A673 (cell line): ENCODE measurements at regions not wholly inside any gene's neighbourhood (a gene's known extent, or its start where the extent isn't known, plus 50 kb on each side); places are given as distances from the start of the nearest gene placed in this dataset.
"Not testable (repeated sequence)": the region's sequence is repeated elsewhere in the genome, so short reads cannot be mapped to it uniquely, and the experiment has no call there.

ENCODE experiments used
- BruUV-seq: library from RNA; stranded (reverse); fragments of 400-500 nt; replicated peaks from 2 replicates; lab custom pipeline; 2021; lab: Mats Ljungman, UMichigan
- CTCF ChIA-PET: fragments of 300-600 bp; sonication (Branson Sonifier 250); formaldehyde crosslinking; loops from one replicate; lab custom pipeline; 2022; ENCODE audit warnings: antibody characterized with exemption; lab: Charles Lee
- POLR2A ChIA-PET: fragments of 300-600 bp; sonication (Branson Sonifier 250); formaldehyde crosslinking; loops from one replicate; lab custom pipeline; 2022; ENCODE audit warnings: antibody characterized with exemption; ENCODE audit not compliant: low non-redundant PET; lab: Charles Lee
- DNase-seq: peaks from one replicate; pipeline ENCODE4 v3.0.0-alpha.2; 2015; ENCODE audit warnings: low spot score
- H3K27ac ChIP-seq: fragments of 200-600 bp; sonication (generic); 2 replicates; pipeline ENCODE4 v1.5.1; 2016; ENCODE audit warnings: mixed run types, low read depth, mild to moderate bottlenecking, mixed read lengths, antibody characterized with exemption, low read length; ENCODE audit not compliant: poor library complexity, severe bottlenecking
- H3K27me3 ChIP-seq: fragments of 200-600 bp; sonication (generic); replicated peaks from 2 replicates; pipeline ENCODE4 v1.6.1; 2017; ENCODE audit warnings: mixed run types, low read depth, mild to moderate bottlenecking, mixed read lengths, antibody characterized with exemption, low read length; ENCODE audit not compliant: insufficient read depth, poor library complexity
- H3K36me3 ChIP-seq: fragments of 200-600 bp; sonication (generic); 2 replicates; pipeline ENCODE4 v1.6.1; 2016; ENCODE audit warnings: mixed run types, mild to moderate bottlenecking, mixed read lengths, antibody characterized with exemption, low read length; ENCODE audit not compliant: insufficient read depth, poor library complexity, severe bottlenecking
- H3K4me1 ChIP-seq: fragments of 200-600 bp; sonication (generic); 2 replicates; pipeline ENCODE4 v1.6.1; 2017; ENCODE audit warnings: mixed run types, mild to moderate bottlenecking, mixed read lengths, antibody characterized with exemption, low read length; ENCODE audit not compliant: insufficient read depth, poor library complexity, severe bottlenecking
- H3K4me3 ChIP-seq: fragments of 200-600 bp; sonication (generic); 2 replicates; pipeline ENCODE4 v1.5.1; 2016; ENCODE audit warnings: low read depth, mixed run types, mild to moderate bottlenecking, mixed read lengths, low read length; ENCODE audit not compliant: poor library complexity, severe bottlenecking
- H3K9me3 ChIP-seq: fragments of 200-600 bp; sonication (generic); 2 replicates; pipeline ENCODE4 v1.6.1; 2016; ENCODE audit warnings: mixed run types, low read depth, mild to moderate bottlenecking, mixed read lengths, antibody characterized with exemption, low read length; ENCODE audit not compliant: poor library complexity, severe bottlenecking
- EZH2 ChIP-seq: fragments of 200-600 bp; sonication (generic); IDR thresholded peaks from 2 replicates; pipeline ENCODE4 v1.6.1; 2017; ENCODE audit warnings: borderline replicate concordance, low read depth, mild to moderate bottlenecking, mixed read lengths, antibody characterized with exemption, low read length; ENCODE audit not compliant: poor library complexity, severe bottlenecking
- intact Hi-C: fragments of 100-400 bp; cut with micrococcal nuclease; formaldehyde crosslinking; loops from one replicate; pipeline ENCODE4 v1.10.0; 2022; ENCODE audit not compliant: unreplicated experiment
- TF ChIP-seq, protein P1 (sequence below): fragments of 300-800, 200-600 bp; sonication (generic); conservative IDR thresholded peaks from 2 replicates; pipeline ENCODE4 v1.5.1; 2017; ENCODE audit warnings: low read depth, mild to moderate bottlenecking, antibody characterized with exemption, low read length, moderate library complexity, mixed read lengths

GRCh38 chr1:242610209-242610608, 85.7 kb upstream of the PLD5 start:
- no peaks in the 10 kb centered on the region for H3K36me3 ChIP-seq
- H3K9me3 ChIP-seq: no peaks in the 10 kb centered on the region
- ChIA-PET CTCF (no interaction called here), POLR2A (no interaction called here)
- H3K4me3 ChIP-seq: no peak overlapping the region
- no peak overlapping the region for H3K27ac ChIP-seq
- no peak for TF ChIP-seq EZH2
- TF ChIP-seq, protein P1, sequence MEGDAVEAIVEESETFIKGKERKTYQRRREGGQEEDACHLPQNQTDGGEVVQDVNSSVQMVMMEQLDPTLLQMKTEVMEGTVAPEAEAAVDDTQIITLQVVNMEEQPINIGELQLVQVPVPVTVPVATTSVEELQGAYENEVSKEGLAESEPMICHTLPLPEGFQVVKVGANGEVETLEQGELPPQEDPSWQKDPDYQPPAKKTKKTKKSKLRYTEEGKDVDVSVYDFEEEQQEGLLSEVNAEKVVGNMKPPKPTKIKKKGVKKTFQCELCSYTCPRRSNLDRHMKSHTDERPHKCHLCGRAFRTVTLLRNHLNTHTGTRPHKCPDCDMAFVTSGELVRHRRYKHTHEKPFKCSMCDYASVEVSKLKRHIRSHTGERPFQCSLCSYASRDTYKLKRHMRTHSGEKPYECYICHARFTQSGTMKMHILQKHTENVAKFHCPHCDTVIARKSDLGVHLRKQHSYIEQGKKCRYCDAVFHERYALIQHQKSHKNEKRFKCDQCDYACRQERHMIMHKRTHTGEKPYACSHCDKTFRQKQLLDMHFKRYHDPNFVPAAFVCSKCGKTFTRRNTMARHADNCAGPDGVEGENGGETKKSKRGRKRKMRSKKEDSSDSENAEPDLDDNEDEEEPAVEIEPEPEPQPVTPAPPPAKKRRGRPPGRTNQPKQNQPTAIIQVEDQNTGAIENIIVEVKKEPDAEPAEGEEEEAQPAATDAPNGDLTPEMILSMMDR: no peak
- no TSS peak for BruUV-seq
- intact Hi-C loops: no loop called here
- no peaks in the 10 kb centered on the region for H3K27me3 ChIP-seq
- no peak for DNase-seq
- H3K4me1 ChIP-seq: no peaks in the 10 kb centered on the region

DNA sequence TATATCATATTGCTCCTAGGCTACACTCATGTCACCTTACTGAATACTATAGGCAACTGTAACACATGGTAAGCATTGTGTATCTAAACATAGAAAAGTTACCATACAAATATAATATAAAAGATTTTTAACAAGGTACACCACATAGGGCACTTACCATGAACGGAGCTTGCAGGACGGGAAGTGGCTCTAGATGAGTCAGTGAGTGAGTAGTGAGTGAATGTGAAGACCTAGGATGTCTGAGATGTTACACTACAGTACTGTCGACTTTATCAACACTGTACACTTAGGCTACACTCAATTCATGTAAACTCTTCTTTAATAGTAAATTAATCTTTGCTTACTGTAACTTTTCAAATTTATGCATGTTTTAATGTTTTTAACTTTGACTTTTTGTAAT, 81.0 kb upstream of the PLD5 start:
- BruUV-seq: no TSS peak
- Histone ChIP-seq H3K36me3 (no peaks in the 10 kb centered on the region), H3K9me3 (no peaks in the 10 kb centered on the region), H3K27ac (no peak overlapping the region), H3K4me1 (no peaks in the 10 kb centered on the region), H3K27me3 (no peaks in the 10 kb centered on the region), H3K4me3 (no peak overlapping the region)
- intact Hi-C loops: no loop called here
- CTCF ChIA-PET: no interaction called here
- TF ChIP-seq, protein P1: no peak
- no peak for TF ChIP-seq EZH2
- POLR2A ChIA-PET: no interaction called here
- DNase-seq: no peak

- ChIA-PET POLR2A (no interaction called here), CTCF (no interaction called here)
Observed at GRCh38 chr1:242602001-242602400, 77.5 kb upstream of the PLD5 start.

DNA sequence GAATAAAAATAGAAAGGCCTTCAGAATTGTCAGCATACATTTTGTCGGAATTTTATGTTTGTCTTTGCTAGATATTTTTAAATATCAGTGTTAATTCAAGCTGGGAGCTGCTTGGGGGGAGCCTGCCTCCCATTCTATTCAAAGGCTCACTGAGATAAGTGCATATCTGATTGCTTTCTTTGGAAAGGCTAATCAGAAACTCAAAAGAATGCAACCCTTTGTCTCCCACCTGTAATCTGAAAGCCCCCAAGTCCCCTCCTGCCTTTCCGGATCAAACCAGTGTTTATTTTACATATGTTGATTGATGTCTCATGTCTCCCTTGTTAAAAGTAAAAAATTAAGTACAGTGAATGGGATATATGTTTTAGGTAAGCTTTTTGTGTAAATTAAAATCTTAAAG, 69.3 kb upstream of the PLD5 start:
- H3K36me3 ChIP-seq, CTCF ChIA-PET, H3K27ac ChIP-seq, DNase-seq, BruUV-seq, POLR2A ChIA-PET, H3K4me1 ChIP-seq, H3K9me3 ChIP-seq, intact Hi-C loops, H3K27me3 ChIP-seq, H3K4me3 ChIP-seq: not testable (repeated sequence)

More at GRCh38 chr1:242602001-242602400, 77.5 kb upstream of the PLD5 start:
- TF ChIP-seq, protein P1: no peak
- TF ChIP-seq EZH2: no peak
- BruUV-seq: no TSS peak
- no peaks in the 10 kb centered on the region for H3K4me1 ChIP-seq
- no peak overlapping the region for H3K27ac ChIP-seq
- no peak overlapping the region for H3K4me3 ChIP-seq
- no peaks in the 10 kb centered on the region for H3K36me3 ChIP-seq
- no peaks in the 10 kb centered on the region for H3K9me3 ChIP-seq
- no peaks in the 10 kb centered on the region for H3K27me3 ChIP-seq
- no peak for DNase-seq
- intact Hi-C loops: no loop called here
